ENCODE measurements at regions not wholly inside any gene's neighbourhood (a gene's known extent, or its start where the extent isn't known, plus 50 kb on each side); places are given as distances from the start of the nearest gene placed in this dataset.

GRCh38 chr5:4050203-4050602, 454.6 kb downstream of the IRX1 start:
- FAIRE-seq = no peak
- TF ChIP-seq CTCF (IDR thresholded peaks at IDR 0.05; ENCODE audit: borderline replicate concordance, extremely low read depth, insufficient read depth) = no peak
- Histone ChIP-seq H3K27ac (ENCODE audit: low read depth in 2 of 2, low read length in 2 of 2) (no peak overlapping the region), H3K4me3 (ENCODE audit: low read length in 3 of 3) (no peak overlapping the region), H3K36me3 (ENCODE audit: control insufficient read depth in 2 of 3, insufficient read depth in 3 of 3, low read length in 3 of 3) (no peaks in the 10 kb centered on the region), H3K9me3 (ENCODE audit: control insufficient read depth in 2 of 3, insufficient read depth in 1 of 3, low read length in 3 of 3) (no peaks in the 10 kb centered on the region), H3K9ac (ENCODE audit: low read length in 3 of 3) (no peak overlapping the region), H3K4me1 (ENCODE audit: control insufficient read depth in 2 of 3, insufficient read depth in 2 of 3, low read depth in 1 of 3, low read length in 3 of 3) (no peaks in the 10 kb centered on the region), H3K27me3 (ENCODE audit: control insufficient read depth, insufficient read depth, low read length) (no peaks in the 10 kb centered on the region)
- intact Hi-C loops (cut with DNase I) = no loop called here
- no peak for DNase-seq

GRCh38 chr5:4053136-4053535, 457.5 kb downstream of the IRX1 start:
- FAIRE-seq = no peak
- Histone ChIP-seq H3K4me1 (ENCODE audit: control insufficient read depth in 2 of 3, insufficient read depth in 2 of 3, low read depth in 1 of 3, low read length in 3 of 3) (no peaks in the 10 kb centered on the region), H3K27me3 (ENCODE audit: control insufficient read depth, insufficient read depth, low read length) (no peaks in the 10 kb centered on the region), H3K9ac (ENCODE audit: low read length in 3 of 3) (no peak overlapping the region), H3K9me3 (ENCODE audit: control insufficient read depth in 2 of 3, insufficient read depth in 1 of 3, low read length in 3 of 3) (no peaks in the 10 kb centered on the region), H3K4me3 (ENCODE audit: low read length in 3 of 3) (no peak overlapping the region), H3K27ac (ENCODE audit: low read depth in 2 of 2, low read length in 2 of 2) (no peak overlapping the region), H3K36me3 (ENCODE audit: control insufficient read depth in 2 of 3, insufficient read depth in 3 of 3, low read length in 3 of 3) (no peaks in the 10 kb centered on the region)
- TF ChIP-seq CTCF (IDR thresholded peaks at IDR 0.05; ENCODE audit: borderline replicate concordance, extremely low read depth, insufficient read depth) = no peak
- intact Hi-C loops (cut with DNase I) = no loop called here
- DNase-seq = no peak

GRCh38 chr5:4054092-4054491, 458.5 kb downstream of the IRX1 start:
- H3K4me3 ChIP-seq (ENCODE audit: low read length in 3 of 3) = no peak overlapping the region
- no peaks in the 10 kb centered on the region for H3K9me3 ChIP-seq (ENCODE audit: control insufficient read depth in 2 of 3, insufficient read depth in 1 of 3, low read length in 3 of 3)
- H3K27ac ChIP-seq (ENCODE audit: low read depth in 2 of 2, low read length in 2 of 2) = no peak overlapping the region
- H3K27me3 ChIP-seq (ENCODE audit: control insufficient read depth, insufficient read depth, low read length) = no peaks in the 10 kb centered on the region
- H3K36me3 ChIP-seq (ENCODE audit: control insufficient read depth in 2 of 3, insufficient read depth in 3 of 3, low read length in 3 of 3) = no peaks in the 10 kb centered on the region
- intact Hi-C loops (cut with DNase I) = no loop called here
- DNase-seq (no peak), FAIRE-seq (no peak)
- H3K4me1 ChIP-seq (ENCODE audit: control insufficient read depth in 2 of 3, insufficient read depth in 2 of 3, low read depth in 1 of 3, low read length in 3 of 3) = no peaks in the 10 kb centered on the region
- no peak for TF ChIP-seq CTCF (IDR thresholded peaks at IDR 0.05; ENCODE audit: borderline replicate concordance, extremely low read depth, insufficient read depth)
- no peak overlapping the region for H3K9ac ChIP-seq (ENCODE audit: low read length in 3 of 3)

DNA sequence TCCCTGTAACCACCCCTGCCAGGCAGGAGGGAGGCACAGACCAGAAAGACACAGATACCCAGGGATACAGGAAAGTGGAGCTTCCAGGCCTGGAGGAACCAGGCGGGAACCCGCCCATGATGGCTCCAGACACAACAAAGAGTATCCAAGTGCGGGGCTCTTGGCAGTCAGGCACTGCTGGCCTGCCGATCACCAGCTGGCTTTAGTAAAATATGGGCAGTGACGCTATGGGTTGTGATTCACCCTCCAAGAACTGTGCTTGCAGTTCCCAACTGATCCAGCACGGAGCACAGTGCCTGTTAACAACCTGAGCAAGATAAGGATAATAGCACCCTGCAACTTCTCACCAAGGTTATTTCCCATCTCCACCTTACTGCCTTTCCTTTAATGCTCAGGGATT, 463.3 kb downstream of the IRX1 start:
- Histone ChIP-seq H3K27ac (ENCODE audit: low read depth in 2 of 2, low read length in 2 of 2) (no peak overlapping the region), H3K4me3 (ENCODE audit: low read length in 3 of 3) (no peak overlapping the region), H3K9me3 (ENCODE audit: control insufficient read depth in 2 of 3, insufficient read depth in 1 of 3, low read length in 3 of 3) (no peaks in the 10 kb centered on the region), H3K36me3 (ENCODE audit: control insufficient read depth in 2 of 3, insufficient read depth in 3 of 3, low read length in 3 of 3) (no peaks in the 10 kb centered on the region), H3K27me3 (ENCODE audit: control insufficient read depth, insufficient read depth, low read length) (no peaks in the 10 kb centered on the region), H3K9ac (ENCODE audit: low read length in 3 of 3) (no peak overlapping the region), H3K4me1 (ENCODE audit: control insufficient read depth in 2 of 3, insufficient read depth in 2 of 3, low read depth in 1 of 3, low read length in 3 of 3) (no peaks in the 10 kb centered on the region)
- FAIRE-seq (no peak), DNase-seq (peak in 1 of 5 donors; percentile 29)
- no peak for TF ChIP-seq CTCF (IDR thresholded peaks at IDR 0.05; ENCODE audit: borderline replicate concordance, extremely low read depth, insufficient read depth)
- intact Hi-C loops (cut with DNase I) = no loop called here

All from kidney (tissue), 13 donors.